ENCODE measurements at regions not wholly inside any gene's neighbourhood (a gene's known extent, or its start where the extent isn't known, plus 50 kb on each side); places are given as distances from the start of the nearest gene placed in this dataset.

DNA sequence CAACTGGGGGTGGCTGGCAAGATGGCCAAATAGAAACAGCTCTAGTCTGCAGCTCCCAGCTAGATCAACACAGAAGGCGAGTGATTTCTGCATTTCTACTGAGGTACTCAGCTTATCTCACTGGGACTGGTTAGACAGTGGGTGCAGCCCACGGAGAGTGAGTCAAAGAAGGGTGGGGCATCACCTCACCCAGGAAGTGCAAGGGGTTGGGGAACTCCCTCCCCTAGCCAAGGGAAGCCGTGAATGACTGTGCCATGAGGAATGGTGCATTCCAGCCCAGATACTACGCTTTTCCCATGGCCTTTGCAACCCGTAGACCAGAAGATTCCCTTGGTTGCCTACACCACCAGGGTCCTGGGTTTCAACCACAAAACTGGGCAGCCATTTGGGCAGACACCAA, 452.6 kb downstream of the NR4A2 start:
- DNase-seq: peak; percentile 37

DNA sequence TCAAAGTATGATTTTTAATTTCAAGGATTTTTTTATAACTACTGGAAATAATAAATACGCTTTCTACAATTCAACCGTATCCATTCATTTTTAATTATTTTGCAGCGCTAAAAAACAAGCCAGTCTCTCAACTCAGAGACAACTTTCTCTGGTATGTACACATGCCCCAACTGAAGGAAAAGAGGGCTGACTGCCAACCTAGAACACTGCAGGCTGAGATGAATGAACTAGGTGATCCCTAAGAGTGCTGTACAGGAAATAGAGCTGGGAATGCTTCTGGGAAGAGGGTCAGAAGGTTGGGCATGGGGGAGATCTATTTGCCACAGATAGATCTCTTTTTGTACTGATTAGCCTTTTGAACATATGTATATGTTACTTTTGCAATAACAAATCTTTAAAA, 460.1 kb downstream of the NR4A2 start:
- DNase-seq: no peak

DNA sequence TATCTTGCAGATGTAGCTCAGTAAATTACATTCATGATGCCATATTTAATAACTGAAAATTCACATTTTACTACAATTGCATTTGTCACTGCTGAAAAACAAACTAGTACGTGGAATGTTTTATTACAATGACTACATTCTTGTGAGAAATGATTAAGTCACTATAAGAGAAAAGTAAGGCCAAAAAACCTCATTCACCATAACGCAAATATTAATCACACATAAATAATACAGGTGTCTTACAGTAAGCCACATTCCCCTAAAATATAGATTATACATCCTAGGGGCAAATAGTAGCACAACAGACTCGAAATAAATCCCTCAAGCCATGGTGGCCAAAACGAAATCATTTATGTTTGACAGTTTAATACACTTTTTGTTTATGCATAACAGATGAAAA, 460.6 kb downstream of the NR4A2 start:
- no peak for DNase-seq

DNA sequence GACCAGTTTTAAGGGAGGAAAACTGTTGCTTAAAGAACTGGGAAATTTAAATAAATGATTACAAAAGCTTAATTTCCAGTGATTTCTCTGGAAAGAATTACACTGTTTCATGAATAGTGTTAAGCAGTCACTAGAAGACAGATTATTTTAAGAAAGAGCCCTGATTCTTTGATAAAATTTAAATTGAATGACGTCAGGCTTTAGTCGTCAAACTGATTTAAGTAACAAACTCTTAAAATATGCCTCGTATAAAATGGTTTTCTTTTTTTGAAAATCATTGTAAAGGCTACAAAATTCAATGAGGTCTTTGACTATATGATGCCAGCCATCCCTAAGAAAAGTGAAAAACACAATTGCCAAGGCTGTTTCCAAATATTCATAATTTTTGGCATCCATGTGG, 465.0 kb downstream of the NR4A2 start:
- no peak for DNase-seq

DNA sequence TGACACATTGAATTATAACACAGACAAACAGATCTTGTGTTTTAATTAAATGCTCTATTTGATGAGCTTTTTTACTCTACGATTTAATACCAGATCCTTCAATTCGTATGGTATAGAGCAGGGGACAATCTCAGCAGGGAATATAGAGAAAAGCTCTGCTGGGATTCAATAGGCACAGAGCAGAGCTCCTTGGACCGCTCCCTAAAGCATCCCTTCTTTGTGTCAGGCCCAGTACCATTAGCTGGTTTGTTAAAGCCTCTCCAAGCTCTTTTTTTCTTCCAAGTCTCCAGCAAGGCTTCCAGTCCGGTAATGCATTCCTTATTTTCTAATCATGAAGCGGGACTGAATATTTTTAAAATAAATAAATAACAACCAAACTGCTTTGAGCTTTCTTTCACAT, 466.0 kb downstream of the NR4A2 start:
- DNase-seq: no peak

DNA sequence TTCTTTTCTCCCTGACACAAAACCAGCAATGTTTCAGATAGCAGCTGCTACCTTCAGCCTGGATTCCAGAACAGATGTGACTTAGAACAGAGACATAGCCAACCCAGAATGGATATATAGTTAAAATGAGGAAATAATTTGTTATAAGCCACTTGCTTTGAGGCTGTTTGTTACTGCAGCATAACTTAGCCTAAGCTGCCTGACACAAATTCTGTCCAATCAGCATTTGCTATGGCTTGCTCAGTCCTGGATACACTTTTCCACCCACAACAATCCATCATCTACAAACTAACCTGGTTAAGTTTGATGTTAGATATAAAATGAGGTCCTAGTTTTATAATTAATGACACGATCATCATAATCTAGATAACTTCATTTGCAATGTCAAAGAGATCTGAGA, 480.4 kb downstream of the NR4A2 start:
- no peak for DNase-seq

DNA sequence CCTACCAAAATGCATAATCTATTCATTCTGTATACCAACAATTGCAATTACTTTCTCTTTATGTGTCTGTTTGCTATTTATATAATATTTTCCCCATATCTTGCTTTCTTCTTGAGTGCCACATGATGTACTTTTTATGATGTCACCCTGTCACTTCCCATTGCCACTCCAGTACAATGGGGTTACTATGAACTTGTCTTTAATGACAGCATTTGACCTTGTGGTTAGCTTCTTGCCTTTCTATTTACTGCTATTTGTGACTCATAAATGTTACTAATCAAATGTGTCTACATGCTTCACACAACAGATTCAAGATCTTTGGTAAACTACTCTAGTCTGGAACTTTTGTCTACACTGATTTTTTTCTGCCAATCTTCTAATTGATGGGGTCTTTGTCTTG, 486.3 kb downstream of the NR4A2 start:
- DNase-seq: no peak

DNA sequence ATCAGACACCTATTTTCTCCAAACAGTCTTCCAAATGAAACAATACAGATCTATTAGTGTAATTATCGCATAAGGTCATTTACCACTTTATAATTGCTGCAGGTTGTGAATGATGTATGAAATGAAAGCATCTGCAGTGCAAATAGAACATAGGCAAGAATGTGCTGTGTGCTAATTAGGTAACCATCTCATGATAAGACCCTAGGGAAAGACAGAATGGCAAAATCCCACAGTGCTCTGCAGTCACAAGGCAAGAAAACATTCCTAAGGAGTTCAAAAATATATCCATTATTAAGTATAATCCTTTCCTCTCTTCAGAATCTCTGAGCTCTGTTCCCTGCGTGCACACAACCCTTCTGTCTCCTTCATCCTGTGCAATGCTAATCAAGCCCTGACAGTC, 488.1 kb downstream of the NR4A2 start:
- no peak for DNase-seq

DNA sequence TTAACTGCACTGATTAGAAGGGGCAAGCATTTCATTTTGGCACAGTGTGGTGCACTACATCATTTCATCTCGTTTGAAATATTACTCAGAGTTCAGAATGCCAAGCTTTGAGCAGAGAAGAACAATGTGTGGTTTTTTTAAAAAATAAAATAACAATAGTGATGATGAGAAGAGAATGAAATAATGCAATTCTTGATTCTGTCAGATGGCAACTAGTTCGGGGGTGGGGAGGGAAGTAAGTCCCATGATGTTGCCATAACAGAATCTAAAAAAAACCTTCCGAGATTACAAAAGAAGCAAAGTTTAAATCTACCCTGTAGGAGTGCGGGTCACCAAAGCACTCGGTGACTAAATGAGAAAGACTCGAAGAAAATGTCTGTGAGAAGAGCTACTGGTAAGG, 490.4 kb downstream of the NR4A2 start:
- DNase-seq: peak; percentile 28

DNA sequence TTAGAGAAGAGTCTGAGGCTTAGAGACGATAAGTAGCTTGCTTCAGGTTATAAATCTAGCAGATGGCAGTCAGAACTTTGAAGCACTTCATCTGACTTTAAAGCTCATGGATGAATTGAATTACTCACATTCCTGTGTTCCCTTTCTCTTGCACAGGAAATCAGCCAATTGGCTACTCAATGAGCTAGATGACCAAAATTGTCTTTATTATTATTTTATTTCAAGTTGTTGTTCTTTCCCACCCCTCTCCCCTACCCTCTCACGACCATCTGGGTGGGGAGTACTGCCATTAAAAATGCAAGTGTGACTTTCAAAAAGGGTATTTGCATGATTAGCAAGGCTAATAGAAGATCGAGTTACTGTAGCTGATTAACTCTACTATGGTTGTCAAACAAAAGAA, 491.1 kb downstream of the NR4A2 start:
- DNase-seq: no peak

DNA sequence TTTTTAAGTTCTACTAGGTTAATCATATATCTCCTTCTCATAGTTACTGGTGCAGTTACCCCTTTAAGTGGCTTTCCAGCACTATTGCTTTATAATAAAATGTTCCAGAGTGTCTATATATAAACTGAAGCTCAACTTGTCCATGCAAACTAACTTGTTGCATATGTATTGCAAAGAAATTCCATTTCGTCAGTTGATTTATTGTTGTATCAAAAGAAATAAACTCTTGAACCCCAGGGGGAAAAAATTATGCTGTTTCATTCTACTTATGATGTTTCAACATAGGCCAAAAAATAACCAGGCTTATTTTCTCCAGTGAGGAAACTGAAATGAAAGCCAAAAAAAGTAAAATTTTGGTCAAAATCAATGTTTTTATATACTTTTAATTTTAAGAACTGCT, 491.9 kb downstream of the NR4A2 start:
- no peak for DNase-seq

DNA sequence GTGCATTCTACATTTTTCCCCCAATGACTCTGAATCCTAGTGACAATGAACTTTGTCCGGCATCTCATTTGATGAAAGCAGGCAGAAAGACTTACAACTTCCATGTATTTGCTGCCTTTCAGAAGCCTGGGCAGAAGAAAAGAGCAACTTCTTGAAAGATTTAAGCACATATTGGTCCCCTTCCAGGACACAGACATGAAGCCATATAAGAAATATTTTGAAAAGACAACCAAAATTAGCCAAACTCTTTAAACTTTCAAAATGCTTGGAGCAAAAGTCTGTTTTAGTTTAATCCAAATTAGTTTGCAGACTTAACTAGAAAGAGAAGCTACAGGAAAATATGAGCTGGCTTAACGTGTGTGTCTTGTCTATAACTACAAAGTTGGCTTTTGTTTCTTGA, 492.5 kb downstream of the NR4A2 start:
- no peak for DNase-seq

DNA sequence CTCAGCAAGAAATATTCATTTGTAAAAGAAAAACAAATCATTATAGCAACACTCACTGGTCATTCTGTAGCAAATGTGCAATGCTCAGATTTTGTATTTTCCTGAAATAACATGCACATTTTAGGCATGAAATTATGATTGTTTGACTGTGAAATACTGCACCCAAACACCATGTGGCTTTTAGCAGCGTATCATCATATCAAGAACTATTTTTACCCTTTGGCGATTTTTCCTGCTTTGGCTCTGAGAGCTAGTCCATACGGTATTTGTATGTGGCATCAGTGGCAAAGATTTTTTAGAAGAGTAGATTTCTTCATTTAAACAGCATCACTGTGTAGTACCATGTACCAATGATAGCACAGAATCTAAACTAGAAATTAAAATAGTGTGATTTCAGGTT, 493.1 kb downstream of the NR4A2 start:
- DNase-seq: no peak

DNA sequence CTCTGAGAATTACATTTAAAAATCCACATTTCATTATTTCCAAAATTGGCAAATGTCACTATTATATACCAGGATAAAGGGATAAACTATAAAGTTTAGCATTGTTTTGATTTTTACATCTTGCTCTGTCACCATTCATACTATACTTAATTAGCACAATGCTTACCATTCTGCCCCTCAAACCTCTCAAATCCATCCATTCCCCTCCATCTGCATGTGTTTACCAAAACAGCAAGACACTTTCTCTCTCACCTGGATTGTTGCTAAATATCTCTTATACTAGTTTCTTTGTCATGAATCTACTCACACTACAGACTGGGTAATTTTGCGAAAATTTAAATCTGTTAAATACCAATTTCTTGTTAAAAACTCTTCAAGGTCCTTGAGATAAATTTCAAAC, 496.1 kb downstream of the NR4A2 start:
- DNase-seq: no peak

DNA sequence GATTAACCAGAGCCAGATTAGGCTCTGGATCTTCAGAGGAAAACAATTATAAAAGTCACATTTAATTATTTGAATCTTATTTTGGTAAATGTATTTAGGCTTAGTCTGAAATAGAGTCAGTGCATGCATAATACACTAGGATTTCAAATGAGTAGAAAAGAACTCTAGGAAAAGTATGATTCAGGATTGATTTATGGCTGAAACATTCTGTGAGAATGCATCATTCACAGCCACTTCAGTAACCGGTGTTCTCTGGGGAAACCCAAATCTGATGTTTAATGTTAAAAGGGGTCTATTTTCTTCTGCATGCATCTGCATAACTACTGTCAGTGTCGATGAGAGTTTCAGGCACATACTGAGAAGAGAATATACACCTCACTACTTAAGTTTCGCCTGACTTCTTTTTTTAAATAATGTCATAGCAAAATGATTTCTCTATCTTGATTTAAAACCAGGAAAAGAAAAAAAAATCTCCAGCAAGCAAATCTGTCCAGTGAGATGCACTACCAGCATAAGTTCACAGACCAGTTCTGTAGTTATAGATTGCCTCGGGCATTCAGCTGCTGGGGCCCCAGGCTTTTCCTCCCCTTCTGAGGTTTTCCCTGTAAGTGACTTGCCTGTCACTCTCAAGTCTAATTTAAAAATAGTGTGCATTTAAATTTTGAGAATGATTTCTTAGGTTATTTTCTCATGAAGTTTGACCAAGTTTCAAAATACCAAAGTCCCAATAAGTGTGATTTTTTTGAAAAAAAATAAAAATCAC, 501.5 kb downstream of the NR4A2 start:
- DNase-seq: no peak

DNA sequence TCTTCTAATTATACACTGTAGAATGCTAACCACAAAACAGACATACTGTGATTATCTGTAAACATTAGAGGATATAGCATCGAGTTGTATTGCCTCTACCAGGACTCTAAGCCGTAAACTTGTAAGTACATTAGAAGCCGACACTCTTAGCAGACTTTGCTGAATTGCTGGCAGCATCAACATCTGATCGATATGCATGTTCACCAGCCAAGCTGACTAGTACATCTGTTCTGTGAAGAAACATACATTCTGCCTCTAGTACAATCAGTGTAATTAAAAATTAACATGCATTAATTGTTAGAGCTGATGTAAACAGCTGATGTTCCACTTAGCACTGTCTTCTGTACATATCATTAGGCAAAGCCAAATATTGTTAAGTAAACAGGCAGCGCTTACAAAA, 502.2 kb downstream of the NR4A2 start:
- DNase-seq: no peak

DNA sequence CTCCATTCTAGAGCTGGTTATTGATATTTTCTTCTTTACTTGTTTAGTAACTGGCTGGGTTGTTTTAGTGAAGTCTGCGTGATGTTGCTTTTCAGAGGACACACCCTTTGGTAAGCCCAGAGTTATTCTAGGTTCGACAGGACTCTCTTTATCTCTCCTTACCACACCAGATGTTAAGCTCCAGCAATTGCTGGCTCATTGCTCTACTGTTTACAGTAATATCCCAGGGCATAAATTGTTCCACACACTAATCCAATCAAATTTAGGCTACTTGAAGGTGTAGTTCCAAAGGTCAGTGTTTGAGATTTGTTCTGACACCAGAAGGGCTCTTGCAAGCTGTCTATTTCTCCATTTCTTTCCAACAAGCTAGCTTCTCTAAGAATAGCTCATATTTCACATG, 506.6 kb downstream of the NR4A2 start:
- no peak for DNase-seq

DNA sequence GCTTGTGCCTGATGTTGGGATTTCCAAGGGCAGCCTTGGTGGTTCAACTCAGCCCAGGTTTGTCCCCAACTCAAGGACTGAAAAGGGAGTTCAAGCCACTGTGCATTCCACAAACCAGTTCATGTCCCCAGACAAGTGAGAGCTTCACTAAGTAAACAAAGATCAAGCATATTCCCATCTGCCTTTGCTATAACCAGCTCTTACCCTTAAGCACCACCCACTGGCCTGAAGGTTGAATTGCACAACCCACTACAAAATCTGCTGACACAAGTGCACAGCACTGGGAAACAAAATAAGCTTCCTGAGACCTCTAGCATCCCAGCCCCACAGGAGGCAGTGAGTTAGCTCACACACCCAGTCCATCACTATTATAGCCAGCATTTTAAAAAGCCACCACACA, 516.7 kb downstream of the NR4A2 start:
- DNase-seq: no peak

DNA sequence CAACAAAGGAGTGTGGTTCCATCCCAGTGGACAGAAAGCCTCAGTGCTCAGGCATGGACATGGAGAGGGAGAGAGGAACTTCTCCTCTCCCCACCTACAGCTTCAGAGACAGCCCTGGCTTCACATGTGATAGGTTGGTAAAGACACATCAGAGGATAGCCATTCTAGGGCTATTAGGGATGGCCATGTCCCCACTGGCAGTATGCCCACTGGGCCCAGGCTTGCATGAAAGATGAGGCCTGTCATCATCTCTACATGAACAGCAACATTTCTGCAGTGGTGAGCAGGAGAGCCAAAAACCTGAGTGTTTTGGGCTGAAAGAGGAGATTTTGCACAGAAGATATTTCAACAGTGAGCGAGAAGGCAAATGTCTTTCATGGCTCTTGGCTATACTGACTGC, 517.2 kb downstream of the NR4A2 start:
- DNase-seq: no peak

DNA sequence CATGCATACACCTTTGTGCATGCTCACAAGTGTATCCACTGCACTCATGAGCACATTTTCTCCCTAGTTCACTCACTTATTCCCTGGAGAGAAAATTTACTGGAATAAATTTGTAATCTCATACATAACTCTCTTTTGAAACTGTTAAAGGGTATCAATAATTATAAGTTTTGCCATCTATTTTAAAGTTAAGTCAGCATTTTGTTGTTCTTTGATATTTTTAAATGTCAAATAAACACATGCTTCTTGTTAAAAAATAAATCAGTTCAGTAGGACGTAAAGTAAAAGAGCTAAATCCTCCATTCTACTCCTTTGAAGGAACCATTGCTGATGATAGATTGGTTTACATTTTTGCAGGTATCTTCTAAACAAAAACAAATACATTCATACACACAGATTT, 522.1 kb downstream of the NR4A2 start:
- no peak for DNase-seq

DNA sequence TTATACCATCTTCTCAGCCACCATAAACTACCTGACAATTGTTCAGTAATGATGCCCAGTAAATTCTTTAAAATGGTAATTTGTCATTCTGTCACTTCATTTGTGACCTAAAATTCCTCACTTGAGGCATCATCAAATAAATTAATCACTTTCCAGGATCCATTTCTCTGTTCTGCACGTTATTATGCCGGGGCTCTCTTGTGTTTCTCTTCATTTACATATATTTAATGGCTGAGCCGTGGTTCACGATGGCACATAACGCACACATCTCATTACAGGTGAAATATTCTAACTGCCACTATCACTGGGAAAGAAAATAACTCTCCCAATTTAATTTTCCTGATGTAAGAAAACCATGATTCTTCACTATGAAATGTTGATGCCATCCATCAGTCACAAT, 529.6 kb downstream of the NR4A2 start:
- no peak for DNase-seq

DNA sequence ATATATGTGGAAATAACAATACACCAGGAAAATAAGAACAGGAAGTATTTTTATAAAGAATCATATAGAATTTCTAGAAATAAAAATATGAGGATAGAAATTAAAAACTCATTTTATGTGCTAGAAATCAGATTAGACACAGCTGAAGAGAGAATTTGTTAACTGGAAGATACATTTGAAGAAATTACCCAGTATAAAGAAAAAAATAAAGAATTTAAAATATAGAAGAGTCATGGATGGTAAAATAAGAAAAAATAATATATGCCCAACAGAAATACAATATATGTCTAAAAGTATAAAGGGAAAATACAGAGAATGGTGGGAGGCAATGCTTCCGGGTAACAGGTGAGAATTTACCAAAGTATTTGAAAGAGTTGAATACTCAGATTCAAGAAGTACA, 539.9 kb downstream of the NR4A2 start:
- no peak for DNase-seq

DNA sequence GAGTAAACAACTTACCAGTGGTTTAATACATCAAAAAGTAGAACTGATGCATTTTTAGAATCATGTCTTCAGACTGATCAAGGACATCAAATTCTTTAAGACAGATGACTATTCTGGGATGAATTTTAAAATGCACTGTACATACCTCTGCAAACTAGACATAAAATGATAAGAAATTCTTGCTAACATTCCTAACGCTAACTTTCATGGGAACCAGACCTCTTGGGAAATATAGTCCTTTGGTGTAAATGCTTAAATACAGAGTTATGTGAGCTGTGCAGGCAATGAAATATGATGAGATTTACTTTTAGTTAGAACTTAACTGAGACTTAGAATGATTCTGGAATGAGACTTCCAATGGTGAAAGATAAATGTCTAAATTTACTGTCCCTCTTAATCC, 562.0 kb downstream of the NR4A2 start:
- DNase-seq: no peak

DNA sequence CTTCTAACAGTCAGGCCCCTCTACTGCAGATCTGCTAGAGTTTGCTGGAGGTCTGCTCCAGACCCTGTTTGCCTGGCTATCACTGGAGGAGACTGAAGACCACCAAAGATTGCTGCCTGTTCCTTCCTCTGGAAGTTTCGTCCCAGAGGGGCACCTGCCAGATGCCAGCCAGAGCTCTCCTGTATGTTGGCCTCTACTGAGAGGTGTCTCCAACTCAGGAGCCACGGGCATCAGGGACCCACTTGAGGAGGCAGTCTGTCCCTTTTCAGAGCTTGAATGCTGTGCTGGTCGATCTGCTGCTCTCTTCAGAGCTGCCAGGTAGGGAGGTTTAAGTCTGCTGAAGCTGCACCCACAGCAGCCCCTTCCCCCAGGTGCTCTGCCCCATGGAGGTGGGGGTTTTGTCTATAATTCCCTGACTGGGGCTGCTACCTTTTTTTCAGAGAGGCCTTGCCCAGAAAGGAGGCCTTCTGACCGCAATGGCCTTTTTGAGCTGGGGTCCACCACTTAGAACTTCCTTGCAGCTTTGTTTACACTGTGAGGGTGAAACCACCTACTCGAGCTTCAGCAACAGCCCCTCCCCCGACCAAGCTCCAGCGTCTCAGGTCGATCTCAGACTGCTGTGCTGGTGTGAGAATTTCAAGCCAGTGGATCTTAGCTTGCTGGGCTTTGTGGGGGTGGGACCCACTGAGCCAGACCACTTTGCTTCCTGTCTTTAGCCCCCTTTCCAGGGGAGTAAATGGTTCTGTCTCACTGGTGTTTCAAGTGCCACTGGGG, 566.0 kb downstream of the NR4A2 start:
- DNase-seq: no peak

DNA sequence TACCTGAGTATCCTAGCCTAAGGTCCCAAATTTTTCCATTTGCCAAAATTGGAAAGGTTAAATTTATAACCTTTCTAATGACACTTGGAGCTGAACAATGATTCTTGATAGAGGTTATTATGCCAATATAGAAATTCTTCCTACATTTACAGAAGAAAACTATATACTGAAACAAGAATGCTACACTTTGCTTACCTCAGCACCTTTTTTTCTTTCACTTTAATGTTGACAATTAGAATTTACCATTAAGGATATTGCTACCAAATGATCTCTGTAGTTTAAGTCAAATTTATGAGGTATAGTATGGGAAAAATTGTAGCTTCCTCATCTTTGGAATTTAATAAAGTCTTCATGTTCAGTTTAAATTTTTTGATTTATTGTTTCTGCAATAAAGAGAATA, 577.0 kb downstream of the NR4A2 start:
- no peak for DNase-seq

Data from amniotic stem cell (primary cell).